HG03460 (cell line): ENCODE measurements at regions not wholly inside any gene's neighbourhood (a gene's known extent, or its start where the extent isn't known, plus 50 kb on each side); places are given as distances from the start of the nearest gene placed in this dataset.

Experiments used
- ATAC-seq: cut with Tn5 transposase; IDR thresholded peaks from one replicate; pipeline ENCODE4 v1.9.1; 2021; ENCODE audit not compliant: unreplicated experiment

GRCh38 chr2:18503376-18504228, 56.9 kb downstream of the RDH14 start:
- ATAC-seq = no peak

- no peak for ATAC-seq
Measured at GRCh38 chr2:18502142-18502541, 58.3 kb downstream of the RDH14 start.

- ATAC-seq = no peak
Measured at GRCh38 chr2:18501729-18502128, 58.7 kb downstream of the RDH14 start.

GRCh38 chr2:18501156-18501555, 59.3 kb downstream of the RDH14 start:
- no peak for ATAC-seq

- no peak for ATAC-seq
Measured at GRCh38 chr2:18500333-18500732, 60.1 kb downstream of the RDH14 start.

GRCh38 chr2:18498531-18498930, 61.9 kb downstream of the RDH14 start:
- ATAC-seq = no peak

- ATAC-seq = no peak
Measured at GRCh38 chr2:18496516-18496915, 63.9 kb downstream of the RDH14 start.

GRCh38 chr2:18495058-18495457, 65.4 kb downstream of the RDH14 start:
- no peak for ATAC-seq

GRCh38 chr2:18492721-18493120, 67.7 kb downstream of the RDH14 start:
- no peak for ATAC-seq

GRCh38 chr2:18491577-18491976, 68.9 kb downstream of the RDH14 start:
- no peak for ATAC-seq

- no peak for ATAC-seq
Measured at GRCh38 chr2:18490901-18491300, 69.6 kb downstream of the RDH14 start.

GRCh38 chr2:18487106-18487913, 73.1 kb downstream of the RDH14 start:
- ATAC-seq = no peak

- ATAC-seq = no peak
Measured at GRCh38 chr2:18484625-18485024, 75.8 kb downstream of the RDH14 start.

GRCh38 chr2:18483896-18484295, 76.6 kb downstream of the RDH14 start:
- ATAC-seq = no peak

- ATAC-seq = no peak
Measured at GRCh38 chr2:18482666-18483065, 77.8 kb downstream of the RDH14 start.

GRCh38 chr2:18479947-18480369, 80.5 kb downstream of the RDH14 start:
- ATAC-seq = no peak

- ATAC-seq = no peak
Measured at GRCh38 chr2:18477293-18477692, 83.2 kb downstream of the RDH14 start.

GRCh38 chr2:18476484-18476883, 84.0 kb downstream of the RDH14 start:
- ATAC-seq = no peak

GRCh38 chr2:18475884-18476283, 84.6 kb downstream of the RDH14 start:
- ATAC-seq = no peak

- no peak for ATAC-seq
Measured at GRCh38 chr2:18474700-18475099, 85.8 kb downstream of the RDH14 start.

GRCh38 chr2:18473241-18474181, 86.9 kb downstream of the RDH14 start:
- ATAC-seq = no peak
